H1 (cell line): ENCODE measurements at regions not wholly inside any gene's neighbourhood (a gene's known extent, or its start where the extent isn't known, plus 50 kb on each side); places are given as distances from the start of the nearest gene placed in this dataset.

Experiments used
- JUN ChIP-seq: IDR thresholded peaks from 2 replicates; pipeline ENCODE4 v1.6.1; 2011; ENCODE audit warnings: low read depth, mild to moderate bottlenecking, improper control_type of control experiment, low read length
- KDM5A ChIP-seq: fragments of 200-600 bp; IDR thresholded peaks from 2 replicates; pipeline ENCODE4 v1.7.1; 2012; ENCODE audit warnings: mild to moderate bottlenecking, low read length, inconsistent platforms, mixed read lengths
- NANOG ChIP-seq: IDR thresholded peaks from 2 replicates; pipeline ENCODE4 v1.6.1; 2011; ENCODE audit warnings: low read length, low read depth, mild to moderate bottlenecking, inconsistent platforms; ENCODE audit not compliant: insufficient read depth, poor library complexity, severe bottlenecking
- SP1 ChIP-seq: IDR thresholded peaks from 2 replicates; pipeline ENCODE4 v1.6.1; 2011; ENCODE audit warnings: low read depth, low read length
- TEAD4 ChIP-seq: IDR thresholded peaks from 2 replicates; pipeline ENCODE4 v1.6.1; 2012; ENCODE audit warnings: low read depth, low read length, inconsistent platforms, mixed read lengths

DNA sequence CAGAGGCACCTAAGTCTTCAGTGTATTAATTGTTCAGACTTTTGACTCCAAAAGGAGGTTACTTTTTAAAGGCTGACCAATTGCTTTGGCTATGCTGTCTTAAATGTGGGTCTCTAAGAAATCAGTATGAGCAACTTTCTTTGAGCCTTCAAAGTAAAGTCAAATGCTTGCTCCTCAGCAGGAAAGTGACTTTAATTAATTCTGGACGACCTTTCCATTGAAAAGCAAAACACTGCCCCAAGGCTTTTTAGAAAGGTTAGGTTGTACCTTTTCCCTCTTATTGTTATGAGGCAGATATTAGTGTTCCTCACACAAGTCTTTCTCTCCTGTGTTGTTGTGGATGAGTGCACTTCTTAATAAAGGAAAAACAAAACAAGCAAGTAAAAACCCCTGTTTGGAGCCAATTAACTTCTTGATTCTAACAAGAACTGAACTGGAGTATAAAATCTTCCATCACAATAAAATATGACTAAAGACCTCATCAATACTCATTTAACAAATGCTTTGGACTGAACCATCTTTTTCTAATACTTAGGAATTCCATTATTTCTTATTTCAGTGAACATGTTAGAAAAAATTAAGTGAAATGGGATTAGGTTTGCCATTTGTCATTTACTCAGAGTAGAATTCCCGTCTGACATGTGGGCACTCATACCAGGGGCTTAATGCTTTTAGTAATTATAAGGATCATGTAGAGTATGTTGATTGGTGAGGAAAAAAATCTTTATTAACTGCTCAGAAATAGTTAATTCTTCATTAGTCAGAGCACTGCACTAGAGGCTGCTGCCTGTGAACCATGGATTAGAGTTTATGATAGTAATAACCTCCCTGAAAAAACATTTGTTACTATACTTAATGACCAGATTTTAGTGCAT lies 159.1 kb upstream of the ZNF608 start (continued):
- TF ChIP-seq TEAD4 (no peak), SP1 (no peak), JUN (no peak), KDM5A (no peak), NANOG (no peak)
- TF ChIP-seq, all 59 proteins: peak for 0
